GM19239 (cell line): ENCODE measurements at regions not wholly inside any gene's neighbourhood (a gene's known extent, or its start where the extent isn't known, plus 50 kb on each side); places are given as distances from the start of the nearest gene placed in this dataset.
"Not testable (repeated sequence)": the region's sequence is repeated elsewhere in the genome, so short reads cannot be mapped to it uniquely, and the experiment has no call there.

Source experiments
- DNase-seq: peaks from one replicate; pipeline ENCODE4 v3.0.0; 2011; ENCODE audit warnings: low spot score; ENCODE audit not compliant: insufficient read length
- FAIRE-seq: peaks from 2 replicates; lab custom pipeline; 2011; peaks lifted over from hg19 to GRCh38; lab: Jason Lieb, UNC

DNA sequence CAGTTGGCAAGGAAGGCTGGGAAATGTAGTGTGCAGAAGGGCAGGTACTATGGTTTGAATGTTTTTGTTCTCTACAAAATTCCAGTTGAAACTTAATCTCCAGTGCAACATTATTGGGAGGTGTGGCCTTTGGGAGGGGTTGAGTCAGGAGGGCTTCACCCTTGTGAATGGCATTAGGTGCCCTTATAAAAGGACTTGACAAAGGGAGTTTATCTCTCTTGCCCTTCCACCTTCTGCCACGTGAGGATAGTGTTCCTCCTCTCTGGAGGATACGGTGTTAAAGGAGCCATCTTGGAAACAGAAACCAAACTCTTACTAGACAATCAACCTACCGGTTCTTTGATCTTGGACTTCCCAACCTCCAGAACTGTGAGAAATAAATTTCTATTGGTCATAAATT lies 82.2 kb upstream of the LRFN2 start:
- FAIRE-seq (no peak), DNase-seq (no peak)

DNA sequence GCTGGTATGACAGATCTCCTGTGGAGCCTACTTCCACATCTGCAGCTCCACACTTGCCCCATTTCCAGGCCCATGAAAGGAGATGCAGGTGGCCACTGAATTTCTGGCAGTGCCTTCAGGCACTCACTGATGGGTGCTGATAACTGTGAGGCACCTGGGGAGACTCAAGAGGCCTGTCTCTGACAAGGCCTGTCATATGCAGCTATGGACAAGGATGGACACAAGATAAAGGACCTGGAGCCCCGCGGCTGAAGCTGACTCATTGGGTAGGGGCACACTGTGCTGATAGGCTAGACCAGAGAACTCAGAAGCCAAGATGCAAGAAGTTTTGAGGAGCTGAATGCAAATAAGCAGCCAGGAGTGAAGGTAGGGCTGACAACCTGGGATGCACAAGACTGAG lies 81.0 kb upstream of the LRFN2 start:
- DNase-seq (no peak), FAIRE-seq (no peak)

DNA sequence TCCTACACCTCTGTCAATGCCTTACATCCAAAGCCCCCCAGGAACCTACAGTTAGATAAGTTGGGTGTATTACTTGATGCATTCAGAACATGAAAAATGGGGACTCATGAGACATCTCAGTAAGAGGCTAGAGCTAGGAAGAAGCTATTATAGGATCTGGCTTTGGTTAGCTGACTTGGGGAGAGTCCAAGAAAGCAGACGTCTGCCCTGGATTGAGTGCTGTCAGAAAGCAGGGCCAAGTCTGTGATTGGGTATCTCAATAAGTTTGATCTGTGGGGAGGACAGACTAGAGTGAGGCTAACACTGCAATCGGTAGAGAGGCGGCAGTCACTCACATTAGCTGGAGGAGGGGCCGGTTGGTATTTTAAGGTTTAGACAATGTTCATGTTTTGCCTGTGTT lies 79.4 kb upstream of the LRFN2 start:
- DNase-seq = no peak
- no peak for FAIRE-seq

GRCh38 chr6:40661726-40662125 lies 74.6 kb upstream of the LRFN2 start:
- FAIRE-seq (no peak), DNase-seq (no peak)

DNA sequence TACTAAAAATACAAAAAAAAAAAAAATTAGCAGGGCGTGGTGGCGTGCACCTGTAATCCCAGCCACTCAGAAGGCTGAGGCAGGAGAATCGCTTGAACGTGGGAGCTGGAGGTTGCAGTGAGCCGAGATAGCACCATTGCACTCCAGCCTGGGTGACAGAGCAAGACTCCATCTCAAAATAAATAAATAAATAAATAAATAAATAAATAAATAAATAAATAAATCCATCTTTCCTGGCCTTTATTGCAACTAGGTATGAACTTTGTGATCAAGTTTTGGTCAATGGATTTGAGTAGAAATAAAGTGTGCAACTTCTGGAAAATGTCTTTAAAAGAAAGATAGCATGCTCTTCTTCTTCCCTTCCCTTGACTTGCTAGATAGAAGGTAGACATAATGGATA lies 69.6 kb upstream of the LRFN2 start:
- not testable (repeated sequence) for FAIRE-seq, DNase-seq

- no peak for FAIRE-seq
- DNase-seq = no peak
Observed at GRCh38 chr6:40654828-40655227, 67.7 kb upstream of the LRFN2 start.

GRCh38 chr6:40645043-40645442 lies 57.9 kb upstream of the LRFN2 start:
- FAIRE-seq (no peak), DNase-seq (no peak)

DNA sequence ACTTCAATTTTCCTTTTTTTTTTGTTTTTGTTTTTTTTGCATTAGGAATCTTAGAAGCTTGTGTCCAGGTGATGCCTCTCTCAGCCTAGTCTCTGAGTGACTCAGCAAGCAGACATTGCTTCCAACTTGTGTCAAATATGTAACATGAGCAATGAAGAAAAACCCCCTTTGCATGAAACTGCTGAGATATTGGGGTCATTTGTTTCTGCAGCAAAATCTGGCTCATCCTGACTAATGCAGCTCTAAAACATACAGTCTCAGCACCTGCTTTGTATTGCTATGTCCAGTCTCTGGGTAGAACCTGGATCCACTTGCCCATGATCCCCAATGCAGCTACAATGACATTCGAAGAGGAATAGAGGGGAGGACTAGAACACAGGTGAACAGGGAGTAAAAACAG lies 55.7 kb upstream of the LRFN2 start:
- no peak for DNase-seq
- no peak for FAIRE-seq

- no peak for DNase-seq
- no peak for FAIRE-seq
Observed at GRCh38 chr6:40642190-40642589, 55.0 kb upstream of the LRFN2 start.

- no peak for DNase-seq
Observed at GRCh38 chr6:40640599-40641227, 53.5 kb upstream of the LRFN2 start.

More at GRCh38 chr6:40640599-40641227, 53.5 kb upstream of the LRFN2 start:
- no peak for FAIRE-seq
